ENCODE measurements at regions not wholly inside any gene's neighbourhood (a gene's known extent, or its start where the extent isn't known, plus 50 kb on each side); places are given as distances from the start of the nearest gene placed in this dataset.

- no peak for TF ChIP-seq SIN3A (conservative IDR thresholded peaks at IDR 0.05 in 1 of 2, IDR thresholded peaks at IDR 0.05 in 1 of 2; ENCODE audit: low read depth in 1 of 2, low read length in 2 of 2)
Observed at GRCh38 chr5:28284788-28285187, 1246.4 kb upstream of the CDH9 start (continued).

All from H1 (cell line).